Activated T-cell treated with anti-CD3 and anti-CD28 coated beads for 48 hours (primary cell): ENCODE measurements at regions not wholly inside any gene's neighbourhood (a gene's known extent, or its start where the extent isn't known, plus 50 kb on each side); places are given as distances from the start of the nearest gene placed in this dataset.
"Not testable (repeated sequence)": the region's sequence is repeated elsewhere in the genome, so short reads cannot be mapped to it uniquely, and the experiment has no call there.

Experiments
- DNase-seq: peaks from one replicate; pipeline ENCODE4 v3.0.0-alpha.2; 2020; ENCODE audit warnings: low read depth

GRCh38 chr3:153221748-153222162 is 59.7 kb downstream of the RAP2B start:
- peak; percentile 36 for DNase-seq

DNA sequence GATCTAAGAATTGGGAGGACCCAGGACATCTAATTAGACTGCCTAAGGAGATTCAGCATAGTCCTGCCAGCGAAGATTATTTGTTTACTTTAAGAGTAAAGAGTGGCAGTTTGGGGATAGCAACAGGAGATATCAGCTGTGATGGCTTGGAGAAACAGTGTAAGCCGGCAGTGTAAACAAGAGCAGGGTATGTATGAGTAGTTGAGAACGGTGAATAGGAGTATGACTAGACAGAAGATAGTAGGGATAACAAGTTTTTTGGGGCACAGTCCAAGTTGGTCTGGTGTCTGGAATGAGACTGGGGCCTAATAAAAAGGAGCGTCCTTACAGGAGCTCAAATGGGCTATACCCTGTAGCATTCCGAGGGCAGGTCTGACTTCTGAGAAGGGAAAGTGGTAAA is 64.9 kb downstream of the RAP2B start:
- DNase-seq, result not testable (repeated sequence)

GRCh38 chr3:153230427-153230826 is 68.4 kb downstream of the RAP2B start:
- DNase-seq, result not testable (repeated sequence)

DNA sequence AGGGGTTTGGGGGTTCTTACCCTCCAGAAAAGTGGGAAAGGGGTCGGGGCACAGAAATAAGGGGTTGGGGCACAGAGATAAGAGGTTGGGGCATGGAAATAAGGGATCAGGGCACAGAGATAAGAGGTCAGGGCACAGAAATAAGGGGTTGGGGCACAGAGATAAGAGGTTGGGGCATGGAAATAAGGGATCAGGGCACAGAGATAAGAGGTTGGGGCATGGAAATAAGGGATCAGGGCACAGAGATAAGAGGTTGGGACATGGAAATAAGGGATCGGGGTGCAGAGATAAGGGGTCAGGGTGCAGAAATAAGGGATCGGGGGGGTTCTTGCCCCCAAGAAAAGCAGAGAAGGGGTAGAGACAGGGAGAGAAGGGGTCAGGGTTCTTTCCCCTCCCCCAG is 69.2 kb downstream of the RAP2B start:
- DNase-seq, result not testable (repeated sequence)

DNA sequence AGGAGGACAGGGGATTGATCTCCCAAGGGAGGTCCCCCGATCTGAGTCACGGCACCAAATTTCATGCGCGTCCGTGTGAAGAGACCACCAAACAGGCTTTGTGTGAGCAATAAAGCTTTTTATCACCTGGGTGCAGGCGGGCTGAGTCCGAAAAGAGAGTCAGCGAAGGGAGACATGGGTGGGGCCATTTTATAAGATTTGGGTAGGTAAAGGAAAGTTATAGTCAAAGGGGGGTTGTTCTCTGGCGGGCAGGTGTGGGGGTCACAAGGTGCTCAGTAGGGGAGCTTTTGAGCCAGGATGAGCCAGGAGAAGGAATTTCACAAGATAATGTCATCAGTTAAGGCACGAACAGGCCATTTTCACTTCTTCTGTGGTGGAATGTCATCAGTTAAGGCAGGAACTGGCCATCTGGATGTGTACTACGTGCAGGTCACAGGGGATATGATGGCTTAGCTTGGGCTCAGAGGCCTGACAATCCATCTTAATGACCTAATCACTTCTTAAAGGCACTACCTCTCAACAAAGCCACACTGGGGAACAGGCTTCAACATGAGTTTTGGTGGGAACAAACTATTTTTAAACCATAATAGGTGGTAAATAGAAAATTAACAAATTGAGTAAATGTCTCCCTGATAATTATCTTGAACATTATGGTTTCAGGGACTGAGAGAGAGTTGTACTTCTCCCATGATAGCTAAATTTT is 70.2 kb downstream of the RAP2B start:
- not testable (repeated sequence) for DNase-seq

DNA sequence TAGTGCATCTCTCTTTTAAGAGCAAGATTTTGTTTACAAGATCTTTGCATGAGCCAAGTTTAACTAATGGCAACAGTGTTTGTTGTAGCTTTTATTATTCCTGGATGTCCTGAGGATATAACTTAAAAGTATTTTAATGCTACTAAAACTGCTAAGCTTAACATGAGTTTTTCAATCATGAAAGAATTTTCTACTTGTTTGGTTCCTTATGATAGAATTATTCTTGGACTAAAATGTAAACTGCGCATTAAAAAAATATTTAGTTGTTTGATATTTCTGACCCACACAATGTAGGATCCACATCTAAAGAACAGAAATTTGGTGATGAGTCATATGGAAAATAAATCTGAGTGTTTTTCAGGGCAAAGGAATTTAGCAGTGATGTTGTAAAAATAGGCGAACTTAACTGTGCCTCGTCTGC is 70.8 kb downstream of the RAP2B start:
- DNase-seq, result no peak

GRCh38 chr3:153233986-153234385 is 72.0 kb downstream of the RAP2B start:
- no peak for DNase-seq

DNA sequence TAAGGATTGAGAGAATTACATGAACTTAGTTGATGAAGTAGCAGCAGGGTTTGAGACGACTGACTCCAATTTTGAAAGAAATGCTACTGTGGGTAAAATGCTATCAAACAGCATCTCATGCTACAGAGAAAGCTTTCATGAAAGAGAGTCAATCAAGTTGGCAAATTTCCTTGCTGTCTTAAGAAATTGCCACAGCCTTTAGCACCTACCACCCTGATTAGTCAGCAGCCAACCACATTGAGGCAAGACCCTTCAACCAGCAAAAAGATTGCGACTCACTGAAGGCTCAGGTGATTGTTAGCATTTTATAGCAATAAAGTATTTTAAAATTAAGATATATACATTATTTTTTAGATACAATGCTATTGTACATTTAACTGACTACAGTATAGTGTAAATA is 80.9 kb downstream of the RAP2B start:
- DNase-seq, result no peak

DNA sequence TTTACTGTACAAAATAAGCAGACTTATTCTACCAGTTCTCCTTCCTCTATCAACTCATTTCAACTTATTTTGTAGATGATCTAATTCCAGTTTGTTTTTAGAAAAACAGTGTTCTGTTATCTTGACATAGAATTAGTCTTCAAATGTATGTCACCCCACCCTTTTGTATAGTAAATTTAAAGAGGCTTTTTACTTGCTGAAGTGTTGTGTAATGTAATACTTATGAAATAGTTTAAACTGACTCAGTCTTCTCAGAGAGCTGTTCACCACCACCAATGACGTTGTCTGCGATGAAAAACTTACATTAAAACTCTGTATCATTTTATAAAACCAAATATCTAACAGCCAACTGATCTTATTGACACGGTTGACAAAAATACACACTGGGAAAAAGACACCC is 82.9 kb downstream of the RAP2B start:
- DNase-seq, result no peak

DNA sequence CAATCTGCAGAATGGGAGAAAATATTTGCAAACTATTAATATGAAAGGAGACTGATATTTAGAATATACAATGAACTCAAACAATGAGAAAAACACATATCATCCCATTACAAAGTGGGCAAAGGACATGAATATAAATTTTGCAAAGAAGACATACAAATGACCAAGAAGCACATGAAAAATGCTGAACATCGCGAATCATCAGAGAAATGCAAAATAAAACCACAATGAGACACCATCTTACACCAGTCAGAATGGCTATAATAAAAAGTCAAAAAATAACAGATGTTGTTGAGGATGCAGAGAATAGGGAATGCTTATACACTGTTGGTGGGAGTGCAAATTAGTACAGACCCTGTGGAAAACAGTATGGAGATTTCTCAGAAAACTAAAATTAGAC is 83.6 kb downstream of the RAP2B start:
- no peak for DNase-seq

- no peak for DNase-seq
Observed at GRCh38 chr3:153246331-153246730, 84.3 kb downstream of the RAP2B start.

- no peak for DNase-seq
Observed at GRCh38 chr3:153246806-153247205, 84.8 kb downstream of the RAP2B start.

DNA sequence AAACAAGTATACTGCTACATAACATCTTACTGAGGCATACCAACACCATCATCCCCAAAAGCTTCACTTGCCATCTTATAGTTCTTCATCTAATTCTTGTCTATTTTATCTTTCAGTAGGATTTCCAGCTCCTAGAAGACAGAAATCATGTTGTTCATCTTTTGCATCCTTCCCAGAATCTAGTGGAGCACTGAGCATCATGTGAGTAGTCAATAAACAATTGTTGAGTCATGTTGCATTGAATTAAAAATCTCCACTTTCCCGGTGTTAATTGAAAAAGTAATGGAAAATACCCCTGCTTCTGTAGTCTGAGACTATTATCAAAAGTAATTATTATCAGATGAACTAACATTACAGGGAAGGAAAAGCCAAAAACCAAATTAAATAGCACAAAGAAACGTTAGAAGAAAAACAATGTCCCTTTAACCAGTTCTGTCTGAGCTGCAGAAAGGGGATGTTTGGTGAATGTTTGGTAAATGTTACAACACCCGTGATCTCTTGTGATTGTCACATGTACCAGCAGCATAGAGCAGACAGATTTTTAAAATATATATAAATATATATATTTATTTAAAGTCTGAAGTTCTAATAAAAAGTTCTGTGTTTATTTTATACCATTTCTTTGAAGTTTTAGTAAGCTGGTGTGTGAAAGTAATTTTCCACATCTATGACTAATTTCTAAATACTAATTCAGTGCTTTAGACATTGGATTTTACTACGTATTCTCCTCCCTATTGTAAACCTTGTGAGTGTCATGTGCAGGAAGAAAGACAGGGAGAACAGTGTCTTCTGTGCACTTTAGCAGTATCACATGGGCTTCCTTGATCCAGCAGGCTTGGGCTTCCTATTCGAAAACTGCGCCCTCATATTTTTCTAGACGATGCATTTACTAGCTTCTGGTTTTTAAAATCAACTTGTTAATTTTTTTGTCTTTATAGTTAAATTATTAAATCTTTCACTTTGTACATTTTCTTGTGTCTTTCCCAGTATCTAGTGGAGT is 85.6 kb downstream of the RAP2B start:
- DNase-seq, result no peak

DNA sequence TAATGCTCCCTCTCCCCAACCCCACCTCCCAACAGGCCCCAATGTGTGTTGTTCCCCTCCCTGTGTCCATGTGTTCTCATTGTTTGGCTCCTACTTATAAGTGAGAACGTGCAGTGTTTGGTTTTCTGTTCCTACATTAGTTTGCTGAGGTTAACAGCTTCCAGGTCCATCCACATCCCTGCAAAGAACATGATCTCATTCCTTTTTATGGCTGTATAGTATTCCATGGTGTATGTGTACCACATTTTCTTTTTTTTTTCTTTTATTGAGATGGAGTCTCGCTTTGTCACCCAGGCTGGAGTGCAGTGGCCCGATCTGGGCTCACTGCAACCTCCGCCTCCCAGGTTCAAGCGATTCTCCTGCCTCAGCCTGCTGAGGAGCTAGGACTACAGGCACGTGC is 86.8 kb downstream of the RAP2B start:
- DNase-seq, result not testable (repeated sequence)

GRCh38 chr3:153249906-153250305 is 87.9 kb downstream of the RAP2B start:
- DNase-seq, result no peak

GRCh38 chr3:153250446-153250845 is 88.4 kb downstream of the RAP2B start:
- no peak for DNase-seq

DNA sequence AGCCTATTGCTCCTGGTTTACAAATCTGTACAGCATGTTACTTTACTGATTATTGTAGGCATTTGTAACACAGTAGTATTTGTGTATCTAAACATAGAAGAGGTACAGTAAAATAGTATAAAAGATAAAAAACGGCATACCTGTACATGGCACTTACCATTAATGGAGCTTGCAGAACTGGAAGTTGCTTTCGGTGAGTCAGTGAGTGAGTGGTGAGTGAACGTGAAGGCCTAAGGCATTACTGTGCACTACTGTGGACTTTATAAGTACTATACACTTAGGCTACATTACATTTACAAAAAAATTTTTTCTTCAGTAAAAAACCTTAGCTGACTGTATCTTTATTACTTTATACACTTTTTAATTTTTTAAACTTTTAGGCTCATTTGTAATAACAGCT is 90.9 kb downstream of the RAP2B start:
- no peak for DNase-seq

DNA sequence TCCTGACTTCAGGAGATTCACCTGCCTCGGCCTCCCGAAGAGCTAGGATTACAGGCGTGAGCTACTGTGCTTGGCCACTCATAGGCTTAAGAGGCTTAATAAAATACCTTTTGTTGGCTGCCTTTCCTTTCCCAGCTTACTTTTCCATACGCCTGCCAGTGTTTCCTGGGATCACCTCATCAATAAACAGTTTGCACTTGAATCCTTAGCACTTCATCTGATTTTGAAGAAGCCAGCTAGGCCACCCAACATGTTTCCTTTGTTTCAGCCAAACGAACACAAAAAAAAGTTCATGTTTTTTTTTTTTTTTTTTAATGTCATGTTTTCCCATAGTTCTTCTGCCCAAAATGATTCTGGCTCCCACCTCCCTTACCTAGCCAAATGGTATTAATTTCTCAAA is 92.3 kb downstream of the RAP2B start:
- no peak for DNase-seq

DNA sequence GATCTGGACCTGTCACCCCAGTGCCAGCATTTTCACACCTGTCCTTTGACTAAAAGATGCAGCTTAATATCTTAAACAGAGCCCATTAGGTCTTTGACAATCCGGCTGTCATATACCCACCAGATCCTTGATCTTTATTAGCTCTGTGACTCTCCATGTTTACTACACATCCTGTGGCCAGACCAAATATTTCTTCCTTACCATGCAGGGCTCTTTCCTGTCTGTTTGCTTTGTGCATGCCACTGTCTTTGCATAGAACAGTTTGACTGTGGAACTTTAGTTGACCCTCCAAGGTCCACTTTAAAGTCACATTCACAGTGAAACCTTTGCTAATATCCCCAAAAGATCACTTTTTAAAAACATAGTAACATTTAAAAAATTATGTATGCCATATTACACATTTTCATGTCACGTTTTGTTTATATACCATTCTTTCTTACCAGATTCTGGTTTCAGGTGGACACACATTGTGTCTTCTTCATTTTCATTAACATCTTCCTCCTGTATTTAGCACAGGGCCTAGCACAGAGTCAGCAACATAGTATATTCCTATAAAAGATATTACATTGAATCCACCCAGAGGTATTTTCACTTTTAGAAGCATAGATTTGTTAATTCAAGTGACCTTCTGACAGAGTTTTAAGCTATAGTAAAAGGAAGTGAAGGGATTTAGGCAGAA is 95.8 kb downstream of the RAP2B start:
- DNase-seq, result no peak

GRCh38 chr3:153259956-153260355 is 97.9 kb downstream of the RAP2B start:
- no peak for DNase-seq

DNA sequence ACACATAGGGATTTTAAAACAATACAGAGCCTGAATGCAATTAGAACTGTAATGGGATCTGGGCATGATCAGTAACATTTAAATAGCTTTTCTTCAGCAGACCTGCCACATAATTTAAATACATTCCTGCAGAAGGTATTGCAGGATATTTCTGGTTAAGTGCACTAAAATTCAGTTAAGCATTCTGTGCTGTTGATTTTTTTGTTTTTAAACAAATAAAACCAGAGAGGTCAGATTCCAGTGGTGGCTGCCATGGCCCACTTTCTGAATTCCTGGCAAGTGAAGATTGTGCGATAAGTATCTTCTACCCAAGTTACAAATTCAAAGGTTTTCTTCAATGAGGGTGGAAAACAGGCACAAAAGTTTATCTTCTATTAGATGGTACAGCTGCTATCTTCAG is 98.7 kb downstream of the RAP2B start:
- no peak for DNase-seq

- no peak for DNase-seq
Observed at GRCh38 chr3:153266619-153267018, 104.6 kb downstream of the RAP2B start.
